HCT116 (cell line): ENCODE measurements at regions not wholly inside any gene's neighbourhood (a gene's known extent, or its start where the extent isn't known, plus 50 kb on each side); places are given as distances from the start of the nearest gene placed in this dataset.

Source experiments
- ATAC-seq: fragments of 200-7000 bp; cut with Tn5 transposase; 2 replicates; pipeline ENCODE4 v1.9.1; 2020; ENCODE audit warnings: mild to moderate bottlenecking, moderate library complexity
- BruUV-seq: library from RNA; stranded (reverse); fragments of 400-500 nt; replicated peaks from 2 replicates; lab custom pipeline; 2021; lab: Mats Ljungman, UMichigan
- CTCF ChIA-PET: fragments of 300-600 bp; sonication (Branson Sonifier 250); formaldehyde crosslinking; loops from one replicate; lab custom pipeline; 2021; ENCODE audit warnings: antibody characterized with exemption; lab: Charles Lee
- POLR2A ChIA-PET: fragments of 300-600, 350-600 bp; sonication (Branson Sonifier 250); formaldehyde crosslinking; loops from one replicate; lab custom pipeline; 2021; ENCODE audit warnings: antibody characterized with exemption; lab: Charles Lee
- RAD21 ChIA-PET, 2 experiments: fragments of 300-600 bp; sonication (Branson Sonifier 250); formaldehyde crosslinking; loops; one replicate each; lab custom pipeline; 2023; ENCODE audit warnings: low total read pairs in 2 of 2; ENCODE audit not compliant: uncharacterized antibody in 2 of 2, unreplicated experiment in 2 of 2, low non-redundant PET in 1 of 2; lab: Charles Lee
- DNase-seq: peaks from one replicate; pipeline ENCODE4 v3.0.0-alpha.2; 2010; ENCODE audit warnings: low read depth, low spot score
- H2AFZ ChIP-seq: fragments of 200-600 bp; shearing (Covaris generic), sonication (generic); 2 replicates; pipeline ENCODE4 v1.6.1; 2017; ENCODE audit warnings: low read depth, mixed run types, mixed read lengths, antibody characterized with exemption, low read length; ENCODE audit not compliant: poor library complexity, severe bottlenecking
- H3K27ac ChIP-seq: 2 replicates; pipeline ENCODE4 v1.5.1; 2012; ENCODE audit warnings: low read depth, low read length
- H3K27me3 ChIP-seq: fragments of 200-600 bp; sonication (generic); 2 replicates; pipeline ENCODE4 v1.6.1; 2016; ENCODE audit warnings: mixed run types, low read length, mixed read lengths; ENCODE audit not compliant: insufficient read depth
- H3K36me3 ChIP-seq, 2 experiments: fragments of 200-500 bp in 1 of 2; fragments of 200-600 bp in 1 of 2; sonication (Bioruptor generic) in 1 of 2; sonication (generic) in 1 of 2; 2 replicates each; pipeline versions ENCODE4 v1.5.1 to v1.6.1; 2014 to 2016; ENCODE audit warnings: low read length in 2 of 2, inconsistent platforms in 1 of 2, mixed read lengths in 1 of 2, mixed run types in 1 of 2; ENCODE audit not compliant: insufficient read depth in 2 of 2, control insufficient read depth in 1 of 2
- H3K4me1 ChIP-seq, 2 experiments: fragments of 200-600 bp in 1 of 2; sonication (generic) in 1 of 2; 2 replicates each; pipeline versions ENCODE4 v1.5.1 to v1.6.1; 2012 to 2017; ENCODE audit warnings: low read length in 2 of 2, inconsistent platforms in 1 of 2, mild to moderate bottlenecking in 1 of 2, mixed read lengths in 1 of 2, mixed run types in 1 of 2, moderate library complexity in 1 of 2; ENCODE audit not compliant: insufficient read depth in 2 of 2, control insufficient read depth in 1 of 2
- H3K4me2 ChIP-seq: fragments of 200-600 bp; sonication (generic); 2 replicates; pipeline ENCODE4 v1.6.1; 2017; ENCODE audit warnings: mixed run types, low read length, mixed read lengths
- H3K4me3 ChIP-seq, 2 experiments: fragments of 200-600 bp in 1 of 2; sonication (generic) in 1 of 2; replicated peaks in 1 of 2; 2 replicates each; pipeline ENCODE4 v1.5.1; 2011 to 2016; ENCODE audit warnings: low read length in 2 of 2, control low read depth in 1 of 2, low read depth in 1 of 2, mild to moderate bottlenecking in 1 of 2, mixed read lengths in 1 of 2, mixed run types in 1 of 2
- H3K79me2 ChIP-seq: fragments of 200-600 bp; sonication (generic); 2 replicates; pipeline ENCODE4 v1.6.1; 2017; ENCODE audit warnings: mild to moderate bottlenecking, mixed run types, low read length, moderate library complexity, mixed read lengths; ENCODE audit not compliant: insufficient read depth
- H3K9ac ChIP-seq: fragments of 200-600 bp; sonication (generic); 2 replicates; pipeline ENCODE4 v1.6.1; 2016; ENCODE audit warnings: low read length, mixed read lengths
- H3K9me2 ChIP-seq: fragments of 200-600 bp; sonication (generic), shearing (Covaris generic); 2 replicates; pipeline ENCODE4 v1.6.1; 2017; ENCODE audit warnings: mixed run types, mild to moderate bottlenecking, moderate library complexity; ENCODE audit not compliant: insufficient read depth
- H3K9me3 ChIP-seq, 2 experiments: fragments of 200-500 bp in 1 of 2; fragments of 200-600 bp in 1 of 2; sonication (Bioruptor generic) in 1 of 2; sonication (generic) in 1 of 2; 2 replicates each; pipeline ENCODE4 v1.6.1; 2014 to 2017; ENCODE audit warnings: low read length in 2 of 2, mixed read lengths in 2 of 2, inconsistent platforms in 1 of 2, low read depth in 1 of 2, mild to moderate bottlenecking in 1 of 2, mixed run types in 1 of 2, moderate library complexity in 1 of 2; ENCODE audit not compliant: control insufficient read depth in 1 of 2, insufficient read depth in 1 of 2
- H4K20me1 ChIP-seq: fragments of 200-600 bp; sonication (generic), shearing (Covaris generic); 2 replicates; pipeline ENCODE4 v1.6.1; 2017; ENCODE audit warnings: mixed run types, mild to moderate bottlenecking, moderate library complexity; ENCODE audit not compliant: insufficient read depth
- CBX3 ChIP-seq: IDR thresholded peaks from 2 replicates; pipeline ENCODE4 v1.6.1; 2012; ENCODE audit warnings: low read depth
- CEBPB ChIP-seq: IDR thresholded peaks from 2 replicates; pipeline ENCODE4 v1.6.1; 2012; ENCODE audit warnings: low read depth
- ELF1 ChIP-seq: IDR thresholded peaks from 2 replicates; pipeline ENCODE4 v1.6.1; 2012; ENCODE audit warnings: low read depth, borderline replicate concordance
- EZH2 ChIP-seq: fragments of 200-600 bp; sonication (generic); IDR thresholded peaks from 2 replicates; pipeline ENCODE4 v1.6.1; 2017; ENCODE audit warnings: antibody characterized with exemption, mixed run types
- EZH2phosphoT487 ChIP-seq: fragments of 200-600 bp; IDR thresholded peaks from 2 replicates; pipeline ENCODE4 v1.6.1; 2018; ENCODE audit warnings: antibody characterized with exemption, borderline replicate concordance
- JUND ChIP-seq: IDR thresholded peaks from 2 replicates; pipeline ENCODE4 v1.6.1; 2012
- MAX ChIP-seq: IDR thresholded peaks from 2 replicates; pipeline ENCODE4 v1.6.1; 2012
- RAD21 ChIP-seq: IDR thresholded peaks from 2 replicates; pipeline ENCODE4 v1.6.1; 2012; ENCODE audit warnings: low read depth, mild to moderate bottlenecking
- SRF ChIP-seq: IDR thresholded peaks from 2 replicates; pipeline ENCODE4 v1.6.1; 2012; ENCODE audit warnings: low read depth
- TCF7L2 ChIP-seq: IDR thresholded peaks from 2 replicates; pipeline ENCODE4 v1.7.0; 2011; ENCODE audit warnings: borderline replicate concordance, inconsistent platforms; ENCODE audit not compliant: insufficient read depth, insufficient read length; ENCODE audit errors: extremely low read depth
- YY1 ChIP-seq: IDR thresholded peaks from 2 replicates; pipeline ENCODE4 v1.6.1; 2011; ENCODE audit warnings: low read length, low read depth, moderate library complexity, mild to moderate bottlenecking; ENCODE audit not compliant: insufficient replicate concordance; ENCODE audit errors: extremely low read depth
- ZBTB33 ChIP-seq: IDR thresholded peaks from 2 replicates; pipeline ENCODE4 v1.6.1; 2011; ENCODE audit warnings: mild to moderate bottlenecking, low read length, moderate library complexity; ENCODE audit not compliant: insufficient replicate concordance; ENCODE audit errors: extremely low read depth
- intact Hi-C: fragments of 100-400 bp; cut with micrococcal nuclease; formaldehyde crosslinking; loops from 2 replicates; pipeline ENCODE4 v1.10.0; 2022

GRCh38 chr6:96727144-96727543 lies 110.1 kb downstream of the GPR63 start:
- no peak for TF ChIP-seq MAX
- no peak for TF ChIP-seq EZH2
- TF ChIP-seq SRF: no peak
- no peak for TF ChIP-seq CEBPB
- TF ChIP-seq JUND: no peak
- no peak for TF ChIP-seq YY1
- no peak for TF ChIP-seq ZBTB33
- TF ChIP-seq RAD21: no peak
- no peak for TF ChIP-seq ELF1
- TF ChIP-seq EZH2phosphoT487: no peak
- TF ChIP-seq CBX3: no peak
- TF ChIP-seq TCF7L2: no peak
- no peak overlapping the region for H3K9ac ChIP-seq
- no peaks in the 10 kb centered on the region for H3K36me3 ChIP-seq
- H3K4me3 ChIP-seq: no peak overlapping the region
- RAD21 ChIA-PET: no interaction called here
- BruUV-seq: no TSS peak
- POLR2A ChIA-PET: no interaction called here
- H3K4me1 ChIP-seq: no peaks in the 10 kb centered on the region
- no peak overlapping the region for H3K27ac ChIP-seq
- intact Hi-C loops: no loop called here
- no peaks in the 10 kb centered on the region for H4K20me1 ChIP-seq
- no peak overlapping the region for H2AFZ ChIP-seq
- ATAC-seq (no peak), DNase-seq (no peak)
- no peaks in the 10 kb centered on the region for H3K27me3 ChIP-seq
- H3K9me2 ChIP-seq: no peaks in the 10 kb centered on the region
- H3K9me3 ChIP-seq: no peaks in the 10 kb centered on the region
- CTCF ChIA-PET: no interaction called here
- H3K79me2 ChIP-seq: no peaks in the 10 kb centered on the region
- H3K4me2 ChIP-seq: no peak overlapping the region
